Astrocyte (in vitro differentiated cells and primary cell): ENCODE measurements at regions not wholly inside any gene's neighbourhood (a gene's known extent, or its start where the extent isn't known, plus 50 kb on each side); places are given as distances from the start of the nearest gene placed in this dataset.

ENCODE experiments used
- DNase-seq: peaks from one replicate; pipeline ENCODE4 v3.0.0-alpha.2; 2010; ENCODE audit warnings: low read depth
- FAIRE-seq: peaks from 2 replicates; lab custom pipeline; 2011; peaks lifted over from hg19 to GRCh38; lab: Jason Lieb, UNC
- H2AFZ ChIP-seq: 2 replicates; pipeline ENCODE4 v1.6.0; 2012; ENCODE audit warnings: low read depth, low read length, inconsistent platforms
- H3K27ac ChIP-seq: 2 replicates; pipeline ENCODE4 v1.5.1; 2011; ENCODE audit warnings: low read depth, low read length, inconsistent platforms
- H3K27me3 ChIP-seq: 2 replicates; pipeline ENCODE4 v1.6.0; 2011; ENCODE audit warnings: low read length, inconsistent platforms; ENCODE audit not compliant: insufficient read depth
- H3K36me3 ChIP-seq: 2 replicates; pipeline ENCODE4 v1.5.1; 2011; ENCODE audit warnings: low read length, inconsistent platforms; ENCODE audit not compliant: insufficient read depth
- H3K4me1 ChIP-seq: 2 replicates; pipeline ENCODE4 v1.5.1; 2011; ENCODE audit warnings: low read length, inconsistent platforms; ENCODE audit not compliant: insufficient read depth
- H3K4me2 ChIP-seq: 2 replicates; pipeline ENCODE4 v1.6.0; 2012; ENCODE audit warnings: low read length, inconsistent platforms
- H3K4me3 ChIP-seq: 2 replicates; pipeline ENCODE4 v1.5.1; 2011; ENCODE audit warnings: low read depth, mild to moderate bottlenecking, low read length, inconsistent platforms; ENCODE audit not compliant: insufficient read depth
- H3K79me2 ChIP-seq: 2 replicates; pipeline ENCODE4 v1.6.0; 2012; ENCODE audit warnings: mild to moderate bottlenecking, low read length, inconsistent platforms; ENCODE audit not compliant: insufficient read depth
- H3K9ac ChIP-seq: 2 replicates; pipeline ENCODE4 v1.6.0; 2012; ENCODE audit warnings: mild to moderate bottlenecking, low read length, inconsistent platforms
- H3K9me3 ChIP-seq: 2 replicates; pipeline ENCODE4 v1.5.1; 2012; ENCODE audit warnings: low read depth, mild to moderate bottlenecking, low read length, inconsistent platforms; ENCODE audit not compliant: insufficient read depth
- H4K20me1 ChIP-seq: 2 replicates; pipeline ENCODE4 v1.6.0; 2012; ENCODE audit warnings: low read length, inconsistent platforms; ENCODE audit not compliant: insufficient read depth
- H3K27ac Mint-ChIP-seq: one replicate; pipeline ENCODE4 v1.8.0; 2021; ENCODE audit warnings: mild to moderate bottlenecking, mixed read lengths; ENCODE audit not compliant: unreplicated experiment
- H3K27me3 Mint-ChIP-seq: one replicate; pipeline ENCODE4 v1.8.0; 2021; ENCODE audit warnings: low read depth, mixed read lengths; ENCODE audit not compliant: unreplicated experiment
- H3K36me3 Mint-ChIP-seq: one replicate; pipeline ENCODE4 v1.8.0; 2021; ENCODE audit warnings: low read depth, mixed read lengths; ENCODE audit not compliant: unreplicated experiment
- H3K4me1 Mint-ChIP-seq: one replicate; pipeline ENCODE4 v1.8.0; 2021; ENCODE audit warnings: low read depth, mixed read lengths; ENCODE audit not compliant: unreplicated experiment
- H3K4me3 Mint-ChIP-seq: one replicate; pipeline ENCODE4 v1.8.0; 2021; ENCODE audit warnings: mild to moderate bottlenecking, moderate library complexity, mixed read lengths; ENCODE audit not compliant: unreplicated experiment
- H3K9me3 Mint-ChIP-seq: one replicate; pipeline ENCODE4 v1.8.0; 2021; ENCODE audit warnings: mild to moderate bottlenecking, mixed read lengths; ENCODE audit not compliant: unreplicated experiment
- CTCF ChIP-seq: IDR thresholded peaks from 2 replicates; pipeline ENCODE4 v1.5.1; 2011; ENCODE audit warnings: low read depth, mild to moderate bottlenecking, inconsistent platforms, low read length, moderate library complexity; ENCODE audit not compliant: insufficient read depth
- EZH2 ChIP-seq: IDR thresholded peaks from 2 replicates; pipeline ENCODE4 v1.6.1; 2012; ENCODE audit warnings: mild to moderate bottlenecking, low read length, inconsistent platforms; ENCODE audit not compliant: insufficient read depth

GRCh38 chr12:17695495-17695894, 394.5 kb downstream of the RERGL start:
- TF ChIP-seq CTCF, result no peak
- H3K9me3 ChIP-seq, result no peaks in the 10 kb centered on the region
- no peak overlapping the region for H3K4me2 ChIP-seq
- H4K20me1 ChIP-seq, result no peaks in the 10 kb centered on the region
- Mint-ChIP-seq H3K4me1 (no peaks in the 10 kb centered on the region), H3K4me3 (no peak overlapping the region), H3K36me3 (no peaks in the 10 kb centered on the region), H3K27me3 (no peaks in the 10 kb centered on the region), H3K9me3 (peaks cover 2% of the 10 kb centered on the region), H3K27ac (no peak overlapping the region)
- no peaks in the 10 kb centered on the region for H3K4me1 ChIP-seq
- no peaks in the 10 kb centered on the region for H3K27me3 ChIP-seq
- H3K27ac ChIP-seq, result no peak overlapping the region
- no peak overlapping the region for H3K9ac ChIP-seq
- H3K36me3 ChIP-seq, result no peaks in the 10 kb centered on the region
- no peak for DNase-seq
- no peaks in the 10 kb centered on the region for H3K79me2 ChIP-seq
- no peak overlapping the region for H3K4me3 ChIP-seq
- FAIRE-seq, result no peak
- H2AFZ ChIP-seq, result no peak overlapping the region

- no peak for DNase-seq
- H4K20me1 ChIP-seq, result no peaks in the 10 kb centered on the region
- Mint-ChIP-seq H3K4me1 (no peaks in the 10 kb centered on the region), H3K36me3 (no peaks in the 10 kb centered on the region), H3K9me3 (no peaks in the 10 kb centered on the region), H3K27ac (no peak overlapping the region), H3K27me3 (no peaks in the 10 kb centered on the region), H3K4me3 (no peak overlapping the region)
- H3K4me1 ChIP-seq, result no peaks in the 10 kb centered on the region
- no peak overlapping the region for H3K27ac ChIP-seq
- no peak overlapping the region for H2AFZ ChIP-seq
- H3K4me2 ChIP-seq, result no peak overlapping the region
- no peak overlapping the region for H3K4me3 ChIP-seq
- H3K79me2 ChIP-seq, result no peaks in the 10 kb centered on the region
- no peaks in the 10 kb centered on the region for H3K27me3 ChIP-seq
- H3K9me3 ChIP-seq, result no peaks in the 10 kb centered on the region
- TF ChIP-seq EZH2, result no peak
- TF ChIP-seq CTCF, result no peak
- FAIRE-seq, result no peak
- H3K36me3 ChIP-seq, result no peaks in the 10 kb centered on the region
- no peak overlapping the region for H3K9ac ChIP-seq
Observed at GRCh38 chr12:17691369-17691768, 398.6 kb downstream of the RERGL start.

- no peak for TF ChIP-seq EZH2
- TF ChIP-seq CTCF, result no peak
Observed at GRCh38 chr12:17680220-17680619, 409.8 kb downstream of the RERGL start.

More at GRCh38 chr12:17680220-17680619, 409.8 kb downstream of the RERGL start:
- Histone ChIP-seq H3K9me3 (no peaks in the 10 kb centered on the region), H3K4me3 (no peak overlapping the region), H3K4me1 (no peaks in the 10 kb centered on the region), H3K27ac (no peak overlapping the region), H3K36me3 (no peaks in the 10 kb centered on the region), H2AFZ (no peak overlapping the region), H3K79me2 (no peaks in the 10 kb centered on the region), H3K4me2 (no peak overlapping the region), H4K20me1 (no peaks in the 10 kb centered on the region), H3K27me3 (no peaks in the 10 kb centered on the region), H3K9ac (no peak overlapping the region)
- no peak overlapping the region for H3K4me3 Mint-ChIP-seq
- no peaks in the 10 kb centered on the region for H3K36me3 Mint-ChIP-seq
- no peaks in the 10 kb centered on the region for H3K9me3 Mint-ChIP-seq
- H3K4me1 Mint-ChIP-seq, result no peaks in the 10 kb centered on the region
- no peaks in the 10 kb centered on the region for H3K27me3 Mint-ChIP-seq
- DNase-seq (no peak), FAIRE-seq (no peak)
- no peak overlapping the region for H3K27ac Mint-ChIP-seq
